ENCODE measurements at regions not wholly inside any gene's neighbourhood (a gene's known extent, or its start where the extent isn't known, plus 50 kb on each side); places are given as distances from the start of the nearest gene placed in this dataset.

DNA sequence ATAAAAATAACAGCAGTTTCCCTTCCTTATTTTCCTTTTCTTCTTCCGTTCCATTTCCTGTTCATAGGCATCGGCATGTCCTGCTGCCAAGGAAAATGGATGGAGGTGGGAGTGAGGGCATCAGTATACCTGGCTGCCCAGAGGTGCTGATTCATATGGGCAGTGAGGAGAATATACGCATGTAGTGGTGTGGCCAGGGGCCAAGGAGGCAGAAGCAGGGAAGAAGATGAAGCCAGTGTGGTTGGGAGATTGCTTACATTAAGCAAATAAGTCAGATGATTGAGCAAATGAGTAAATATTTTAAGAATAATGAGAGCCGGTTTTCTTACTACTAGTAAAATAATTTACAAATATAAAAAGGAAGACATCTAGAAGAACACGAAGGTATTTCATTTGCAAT, 344.9 kb upstream of the PAPPA start:
- TF ChIP-seq GATA3 (IDR thresholded peaks at IDR 0.05; ENCODE audit: low read depth, low read length) (no peak), GATA2 (IDR thresholded peaks at IDR 0.05; ENCODE audit: low read depth, low read length) (no peak)

All from SH-SY5Y (cell line).